AG08396 (cell line): ENCODE measurements at regions not wholly inside any gene's neighbourhood (a gene's known extent, or its start where the extent isn't known, plus 50 kb on each side); places are given as distances from the start of the nearest gene placed in this dataset.
"Not testable (repeated sequence)": the region's sequence is repeated elsewhere in the genome, so short reads cannot be mapped to it uniquely, and the experiment has no call there.

ENCODE experiments used
- DNase-seq: peaks from one replicate; pipeline ENCODE4 v3.0.0; 2012; ENCODE audit warnings: low spot score, mixed read lengths

GRCh38 chr3:178302966-178303930 is 233.0 kb upstream of the KCNMB2 start:
- no peak for DNase-seq

GRCh38 chr3:178304758-178305467 is 231.3 kb upstream of the KCNMB2 start:
- peak; percentile 30 for DNase-seq

DNA sequence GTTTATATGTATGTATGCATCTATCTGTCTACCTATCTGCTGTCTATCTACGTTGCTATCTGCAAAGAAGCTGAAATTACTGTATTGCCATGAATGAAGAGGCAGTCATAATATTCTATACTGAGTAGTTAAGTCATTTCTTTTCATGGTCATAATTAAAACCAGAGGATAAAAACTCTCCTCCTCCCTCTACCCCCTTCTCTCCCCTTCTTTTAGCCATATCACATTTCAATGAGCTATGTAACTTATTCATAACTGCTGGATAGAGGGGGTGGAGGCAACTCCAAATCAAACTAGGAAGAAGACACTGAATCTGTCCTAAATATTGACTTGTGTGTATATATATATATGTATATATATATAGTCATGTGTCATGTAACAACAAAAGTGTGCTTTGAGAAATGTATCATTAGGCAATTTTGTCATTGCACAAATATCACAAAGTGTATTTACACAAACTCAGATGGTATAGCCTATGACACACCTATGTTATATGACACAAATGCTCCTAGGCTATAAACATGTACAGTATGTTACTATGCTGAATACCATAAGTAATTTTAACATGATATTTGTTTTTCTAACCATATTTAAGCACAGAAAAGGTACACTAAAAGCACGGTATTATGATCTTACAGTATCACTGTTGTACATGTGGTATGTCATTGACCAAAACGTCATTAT is 229.7 kb upstream of the KCNMB2 start:
- DNase-seq = no peak

- no peak for DNase-seq
Observed at GRCh38 chr3:178308771-178309170, 227.5 kb upstream of the KCNMB2 start.

DNA sequence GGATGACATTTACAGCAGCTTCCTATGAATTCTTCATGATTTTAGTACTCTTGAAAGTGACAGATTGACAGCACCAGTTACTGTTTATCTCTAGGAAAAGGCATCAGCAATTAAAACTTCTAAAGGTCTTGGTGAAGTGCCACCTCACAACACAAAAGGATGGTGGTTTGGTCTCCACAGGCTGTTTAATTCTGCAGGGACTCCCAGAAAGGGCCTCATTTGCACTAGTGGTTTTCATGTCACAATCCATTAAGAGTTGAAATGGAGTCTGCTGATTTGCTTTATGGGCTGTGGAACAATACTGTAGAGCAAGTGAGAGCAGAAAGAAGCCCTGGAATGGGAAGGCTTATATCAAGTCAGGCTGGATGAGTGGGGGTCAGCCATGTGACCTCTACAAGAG is 225.3 kb upstream of the KCNMB2 start:
- no peak for DNase-seq

DNA sequence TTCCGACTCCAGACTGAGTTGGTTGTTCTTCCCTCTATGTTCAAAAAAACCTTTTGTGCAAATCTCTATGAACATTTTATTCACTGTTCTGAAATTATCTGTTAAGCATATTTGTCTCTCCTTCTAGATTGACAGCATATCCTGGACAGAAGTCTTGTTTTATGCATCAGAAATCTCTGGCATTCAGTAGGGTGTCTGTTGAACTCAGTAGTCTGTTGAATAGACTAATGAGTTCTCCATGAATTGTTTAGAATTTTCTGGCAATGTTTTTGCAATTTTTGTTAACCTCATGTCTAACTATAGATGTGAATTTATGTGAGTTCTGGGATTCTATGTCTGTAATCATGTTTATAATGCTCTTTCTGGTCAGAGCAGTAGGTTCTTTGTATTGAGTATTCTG is 222.5 kb upstream of the KCNMB2 start:
- no peak for DNase-seq

DNA sequence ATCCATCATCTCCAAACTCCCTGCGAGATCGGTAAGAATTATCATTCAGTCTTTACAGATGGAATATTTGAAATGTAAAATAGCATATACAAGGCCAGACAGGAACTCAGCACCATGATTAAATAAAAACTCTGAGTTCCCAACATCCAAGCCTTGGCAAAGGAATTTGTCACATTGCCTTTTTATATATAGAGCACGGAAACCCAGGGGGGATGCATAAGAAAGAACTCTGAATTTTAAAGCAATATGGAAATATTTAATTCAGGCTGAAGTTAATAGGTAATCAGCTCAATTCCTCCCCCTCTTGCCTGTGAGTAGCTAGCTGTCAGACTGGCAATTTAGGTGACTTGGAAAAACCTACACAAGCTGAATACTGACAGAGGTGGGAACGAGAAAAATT is 217.9 kb upstream of the KCNMB2 start:
- DNase-seq = no peak

- DNase-seq = no peak
Observed at GRCh38 chr3:178318941-178319816, 217.1 kb upstream of the KCNMB2 start.

DNA sequence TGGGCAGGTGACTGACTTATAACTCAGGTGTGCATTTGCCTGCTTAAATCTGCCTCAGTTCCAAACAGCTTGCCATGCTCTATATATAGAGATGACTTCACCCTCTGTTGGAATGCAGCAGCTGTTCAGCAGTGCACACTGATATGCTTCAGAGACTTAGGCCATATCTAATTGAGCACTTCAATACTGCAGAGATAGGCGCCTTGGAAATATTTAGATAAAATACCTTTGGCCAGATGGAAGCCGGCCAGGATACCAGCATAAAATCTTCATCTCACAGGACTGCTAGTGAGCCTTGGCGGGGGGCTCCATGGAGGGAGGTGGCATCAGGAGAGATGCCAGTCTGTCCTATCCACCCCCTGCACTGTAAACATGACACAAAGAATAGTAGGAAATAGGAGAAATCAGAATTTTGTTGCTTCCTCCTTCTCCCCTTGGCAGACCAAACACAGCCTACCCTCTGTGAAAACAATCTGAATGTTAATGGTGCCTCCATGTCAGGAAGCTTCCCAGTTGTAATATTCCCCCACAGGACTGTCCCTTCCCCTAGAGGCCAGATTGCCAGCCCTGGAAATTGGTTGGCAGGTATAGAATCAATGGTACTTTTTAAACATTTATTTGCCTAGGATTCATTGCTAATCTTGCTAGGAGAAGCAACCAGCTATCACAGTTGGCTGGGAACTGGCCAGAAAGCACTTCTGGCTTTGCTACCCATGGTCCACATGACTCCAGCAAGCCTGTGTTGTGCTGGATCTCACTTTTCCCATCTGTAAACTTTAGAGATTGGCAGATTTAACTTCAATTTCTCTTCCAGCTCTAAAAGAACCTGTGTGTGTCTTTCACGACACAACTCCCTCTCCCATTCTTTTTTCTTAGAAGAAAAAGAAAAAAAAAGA is 215.5 kb upstream of the KCNMB2 start:
- DNase-seq = peak; percentile 56

GRCh38 chr3:178324356-178324755 is 211.9 kb upstream of the KCNMB2 start:
- DNase-seq = no peak

- DNase-seq = peak; percentile 8
Observed at GRCh38 chr3:178325330-178325729, 210.9 kb upstream of the KCNMB2 start.

GRCh38 chr3:178329936-178330335 is 206.3 kb upstream of the KCNMB2 start:
- DNase-seq = no peak

- no peak for DNase-seq
Observed at GRCh38 chr3:178334239-178334638, 202.0 kb upstream of the KCNMB2 start.

DNA sequence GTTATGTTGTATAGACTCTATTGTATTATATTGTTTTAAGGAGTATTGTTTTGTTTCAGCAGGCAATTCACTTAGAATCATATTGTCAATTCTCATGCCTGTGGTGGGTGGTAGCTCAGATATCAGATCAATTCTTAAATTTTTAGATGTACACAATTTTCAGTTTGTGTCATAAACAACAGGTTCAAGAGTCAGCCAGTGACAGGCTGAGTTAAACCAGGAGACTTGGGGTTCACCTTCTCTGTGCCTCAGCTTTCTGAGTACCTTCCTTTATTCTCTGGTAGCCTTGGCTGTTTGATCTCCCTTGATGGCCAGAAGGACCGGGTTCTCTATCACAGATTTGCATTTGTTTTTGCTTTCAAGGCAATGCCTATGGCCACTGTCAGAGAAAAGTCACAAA is 199.9 kb upstream of the KCNMB2 start:
- DNase-seq = no peak

DNA sequence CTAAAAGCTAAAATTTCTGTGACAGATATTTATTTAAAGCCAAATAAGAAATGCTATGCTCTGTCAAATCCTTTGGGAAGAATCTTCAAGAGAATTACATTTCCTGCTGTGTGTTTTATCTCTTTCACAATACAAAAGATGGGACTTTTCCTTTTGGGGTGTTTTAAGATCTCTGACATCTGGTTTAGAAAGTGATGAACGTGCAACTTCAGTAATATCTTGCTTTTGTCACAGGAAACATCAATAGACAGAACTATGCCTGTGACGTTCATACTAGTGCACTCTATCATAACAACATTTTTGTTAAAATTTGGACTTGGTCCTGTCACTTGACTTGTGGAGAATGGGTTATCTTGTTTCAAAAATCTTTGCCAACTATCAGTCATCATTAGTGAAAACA is 195.7 kb upstream of the KCNMB2 start:
- no peak for DNase-seq

DNA sequence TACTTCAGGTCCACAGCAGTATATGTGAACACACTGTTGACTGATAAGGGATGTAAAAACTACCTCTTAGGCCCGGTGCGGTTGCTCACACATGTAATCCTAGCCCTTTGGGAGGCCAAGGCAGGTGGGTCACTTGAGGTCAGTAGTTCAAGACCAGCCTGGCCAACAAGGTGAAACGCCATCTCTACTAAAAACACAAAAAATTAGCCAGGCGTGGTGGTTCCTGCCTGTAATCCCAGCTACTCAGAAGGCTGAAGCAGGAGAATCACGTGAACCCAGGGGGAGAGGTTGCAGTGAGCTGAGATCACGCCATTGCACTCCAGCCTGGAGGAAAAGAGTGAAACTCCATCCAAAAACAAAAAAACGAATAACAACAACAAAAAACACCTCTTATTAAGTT is 194.6 kb upstream of the KCNMB2 start:
- no peak for DNase-seq

- DNase-seq = no peak
Observed at GRCh38 chr3:178342111-178342510, 194.1 kb upstream of the KCNMB2 start.

DNA sequence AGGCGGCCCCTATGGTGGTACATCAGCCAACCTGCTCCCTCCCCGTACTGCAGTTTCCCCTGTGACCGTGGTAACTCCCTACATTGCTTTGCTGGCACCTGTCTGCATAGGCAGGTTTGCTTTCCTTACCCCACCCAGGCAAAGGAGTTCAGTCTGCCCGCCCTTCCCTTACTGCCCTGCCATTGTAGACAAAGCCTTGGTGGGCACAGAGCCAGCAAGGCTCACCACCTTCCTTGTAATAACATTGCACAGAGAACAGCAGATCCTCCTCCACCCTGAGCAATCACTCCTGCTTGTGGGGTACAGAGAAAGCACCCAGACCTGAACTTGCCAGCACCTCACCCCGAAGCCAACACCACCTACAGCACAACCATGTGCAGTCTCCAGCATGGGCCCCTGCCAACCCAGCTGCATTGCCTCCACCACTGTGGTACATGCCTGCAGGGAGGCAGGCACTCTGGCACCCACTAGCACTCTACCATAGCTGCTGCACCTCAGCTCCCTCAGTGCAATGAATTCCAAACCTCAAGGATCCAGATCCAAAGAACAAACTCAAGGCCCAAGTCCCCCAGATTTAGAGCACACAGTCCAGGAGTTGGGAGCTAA is 192.7 kb upstream of the KCNMB2 start:
- DNase-seq = no peak

DNA sequence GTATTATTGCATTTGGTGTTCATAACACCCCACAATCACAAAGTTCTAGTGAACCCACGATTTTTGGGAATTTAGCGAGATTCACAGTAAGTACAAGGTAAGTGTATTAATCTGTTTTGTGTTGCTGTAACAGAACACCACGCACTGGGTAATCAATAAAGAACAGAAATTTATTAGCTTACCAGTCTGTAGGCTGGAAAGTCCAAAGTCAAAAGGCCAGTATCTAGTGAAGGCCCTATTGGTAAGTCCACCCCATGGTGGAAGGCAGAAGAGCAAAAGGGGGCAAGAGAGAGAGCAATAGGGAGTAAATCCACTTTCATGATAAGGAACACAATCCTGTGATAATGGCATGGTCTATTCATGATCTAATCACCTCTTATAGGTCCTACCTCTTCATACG is 190.3 kb upstream of the KCNMB2 start:
- DNase-seq = no peak

- not testable (repeated sequence) for DNase-seq
Observed at GRCh38 chr3:178348561-178349217, 187.5 kb upstream of the KCNMB2 start.
